Kidney (tissue), 13 donors: ENCODE measurements at regions not wholly inside any gene's neighbourhood (a gene's known extent, or its start where the extent isn't known, plus 50 kb on each side); places are given as distances from the start of the nearest gene placed in this dataset.

ENCODE experiments used
- DNase-seq, 5 donors: peaks; one replicate each; pipeline ENCODE4 v3.0.0-alpha.2; 2013 to 2020
- FAIRE-seq: peaks from 2 replicates; lab custom pipeline; 2012; peaks lifted over from hg19 to GRCh38; lab: Jason Lieb, UNC
- H3K27ac ChIP-seq, 2 donors: one replicate each; pipeline ENCODE4 v1.7.0; 2013; ENCODE audit warnings: low read depth in 2 of 2, low read length in 2 of 2, inconsistent platforms in 1 of 2
- H3K27me3 ChIP-seq: one replicate; pipeline ENCODE4 v1.7.1; 2013; ENCODE audit warnings: low read length, inconsistent platforms; ENCODE audit not compliant: control insufficient read depth, insufficient read depth
- H3K36me3 ChIP-seq, 3 donors: one replicate each; pipeline versions ENCODE4 v1.7.0 to v1.7.1; 2013; ENCODE audit warnings: low read length in 3 of 3, control low read depth in 1 of 3, inconsistent platforms in 1 of 3; ENCODE audit not compliant: insufficient read depth in 3 of 3, control insufficient read depth in 2 of 3
- H3K4me1 ChIP-seq, 3 donors: one replicate each; pipeline versions ENCODE4 v1.7.0 to v1.7.1; 2013; ENCODE audit warnings: low read length in 3 of 3, inconsistent platforms in 1 of 3, low read depth in 1 of 3; ENCODE audit not compliant: control insufficient read depth in 2 of 3, insufficient read depth in 2 of 3
- H3K4me3 ChIP-seq, 3 donors: one replicate each; pipeline versions ENCODE4 v1.7.0 to v1.8.1; 2013; ENCODE audit warnings: low read length in 3 of 3, control low read depth in 1 of 3, inconsistent platforms in 1 of 3
- H3K9ac ChIP-seq, 3 donors: one replicate each; pipeline versions ENCODE4 v1.7.0 to v1.7.1; 2013; ENCODE audit warnings: low read length in 3 of 3, control low read depth in 1 of 3, inconsistent platforms in 1 of 3
- H3K9me3 ChIP-seq, 3 donors: one replicate each; pipeline versions ENCODE4 v1.7.0 to v1.7.1; 2013; ENCODE audit warnings: low read length in 3 of 3, control low read depth in 1 of 3, inconsistent platforms in 1 of 3; ENCODE audit not compliant: control insufficient read depth in 2 of 3, insufficient read depth in 1 of 3
- intact Hi-C: fragments of 100-400 bp; cut with DNase I; formaldehyde crosslinking; loops from one replicate; pipeline ENCODE4 v1.11.1; 2022
- TF ChIP-seq, protein P1 (sequence below): IDR thresholded peaks from 3 replicates; pipeline ENCODE4 v1.5.1; 2012; ENCODE audit warnings: mild to moderate bottlenecking, moderate library complexity, borderline replicate concordance; ENCODE audit not compliant: insufficient read depth; ENCODE audit errors: extremely low read depth
- donor health status: control.
- donor health status: control.
- donor health status: control.
- donor health status: control.
- donor health status: control.
- donor health status: DM: yes; HTN: yes; CAD: no.
- donor health status: Normal renal cell carcinoma (clear cell type).

DNA sequence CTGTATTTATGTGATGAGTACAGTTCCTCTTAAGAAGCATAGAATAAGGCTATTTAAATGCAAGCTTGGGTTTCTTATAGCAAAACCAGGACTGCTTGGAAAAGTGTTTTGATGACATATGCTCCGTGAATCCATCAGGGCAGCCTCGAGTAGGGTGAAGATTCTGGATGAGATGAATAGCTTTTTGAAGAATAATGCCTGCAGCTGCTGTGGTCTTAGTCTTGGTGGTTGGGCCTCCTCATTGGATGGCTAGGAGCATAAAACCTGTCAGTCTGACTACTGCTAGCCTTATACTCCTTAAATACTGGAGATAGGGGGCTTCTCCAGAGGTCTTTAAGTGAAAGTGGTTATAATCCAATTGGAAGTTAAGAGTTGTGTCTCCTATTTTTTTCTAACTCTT is 704.3 kb downstream of the FGF9 start:
- no peak overlapping the region for H3K4me3 ChIP-seq
- FAIRE-seq: no peak
- DNase-seq: no peak
- no peaks in the 10 kb centered on the region for H3K27me3 ChIP-seq
- no peak overlapping the region for H3K9ac ChIP-seq
- no peaks in the 10 kb centered on the region for H3K36me3 ChIP-seq
- peaks cover 0 to 4% (median 2%) of the 10 kb centered on the region in 3 donors for H3K9me3 ChIP-seq
- no peak overlapping the region for H3K27ac ChIP-seq
- TF ChIP-seq, protein P1, sequence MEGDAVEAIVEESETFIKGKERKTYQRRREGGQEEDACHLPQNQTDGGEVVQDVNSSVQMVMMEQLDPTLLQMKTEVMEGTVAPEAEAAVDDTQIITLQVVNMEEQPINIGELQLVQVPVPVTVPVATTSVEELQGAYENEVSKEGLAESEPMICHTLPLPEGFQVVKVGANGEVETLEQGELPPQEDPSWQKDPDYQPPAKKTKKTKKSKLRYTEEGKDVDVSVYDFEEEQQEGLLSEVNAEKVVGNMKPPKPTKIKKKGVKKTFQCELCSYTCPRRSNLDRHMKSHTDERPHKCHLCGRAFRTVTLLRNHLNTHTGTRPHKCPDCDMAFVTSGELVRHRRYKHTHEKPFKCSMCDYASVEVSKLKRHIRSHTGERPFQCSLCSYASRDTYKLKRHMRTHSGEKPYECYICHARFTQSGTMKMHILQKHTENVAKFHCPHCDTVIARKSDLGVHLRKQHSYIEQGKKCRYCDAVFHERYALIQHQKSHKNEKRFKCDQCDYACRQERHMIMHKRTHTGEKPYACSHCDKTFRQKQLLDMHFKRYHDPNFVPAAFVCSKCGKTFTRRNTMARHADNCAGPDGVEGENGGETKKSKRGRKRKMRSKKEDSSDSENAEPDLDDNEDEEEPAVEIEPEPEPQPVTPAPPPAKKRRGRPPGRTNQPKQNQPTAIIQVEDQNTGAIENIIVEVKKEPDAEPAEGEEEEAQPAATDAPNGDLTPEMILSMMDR: no peak
- intact Hi-C loops: no loop called here
- H3K4me1 ChIP-seq: no peaks in the 10 kb centered on the region

DNA sequence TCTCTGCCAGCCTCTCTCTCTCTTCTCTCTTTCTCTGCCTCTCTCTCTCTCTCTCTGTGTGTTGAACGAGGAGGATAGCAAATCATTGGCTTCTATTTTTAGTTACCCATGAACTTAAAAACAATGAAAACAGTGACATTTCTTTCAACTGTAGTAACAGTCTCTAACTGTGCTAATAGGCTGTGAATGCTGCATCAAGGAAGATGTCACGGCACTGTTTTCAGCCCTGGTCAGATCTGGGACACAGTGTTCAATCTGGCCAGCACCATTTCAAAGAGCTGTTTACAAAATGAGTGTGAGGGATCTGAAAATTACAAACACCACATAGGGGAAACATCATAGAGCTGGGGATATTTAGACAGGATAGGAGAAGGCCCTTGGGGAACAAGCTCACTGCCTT is 717.0 kb downstream of the FGF9 start:
- Histone ChIP-seq H3K9ac (no peak overlapping the region), H3K27me3 (no peaks in the 10 kb centered on the region), H3K27ac (no peak overlapping the region), H3K4me1 (no peaks in the 10 kb centered on the region), H3K36me3 (no peaks in the 10 kb centered on the region), H3K4me3 (no peak overlapping the region), H3K9me3 (no peaks in the 10 kb centered on the region)
- FAIRE-seq (no peak), DNase-seq (no peak)
- TF ChIP-seq, protein P1: no peak
- intact Hi-C loops: no loop called here

DNA sequence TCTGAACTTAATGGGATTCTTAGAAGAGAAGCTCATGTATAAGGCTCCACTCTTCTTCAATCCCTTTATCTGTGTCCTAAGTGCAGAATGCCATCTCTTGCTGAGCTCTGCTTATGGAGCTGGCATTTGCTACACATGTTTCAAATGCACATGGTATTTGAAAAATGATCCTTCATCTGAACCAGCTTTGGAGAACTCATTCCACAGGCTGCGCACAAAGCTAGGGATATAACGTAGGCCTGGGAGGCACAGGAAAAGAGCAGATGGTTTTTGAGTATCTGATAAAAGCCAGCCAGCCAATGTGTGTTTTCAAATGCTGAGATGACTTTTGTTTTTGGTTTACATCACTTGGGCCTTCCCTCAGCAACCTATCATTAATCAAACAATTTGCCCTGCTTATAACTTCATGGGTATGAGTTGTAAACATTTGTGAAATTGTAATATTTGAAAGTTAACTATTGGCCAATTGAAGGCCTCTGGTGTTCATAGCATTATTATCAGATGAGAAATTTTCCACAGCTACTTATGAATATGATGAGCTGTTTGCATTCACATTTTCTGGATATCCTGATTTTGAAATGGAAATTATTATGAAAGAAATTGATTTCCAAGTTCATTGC is 729.0 kb downstream of the FGF9 start:
- H3K36me3 ChIP-seq: no peaks in the 10 kb centered on the region
- no peaks in the 10 kb centered on the region for H3K4me1 ChIP-seq
- no peak overlapping the region for H3K4me3 ChIP-seq
- intact Hi-C loops: no loop called here
- no peak overlapping the region for H3K27ac ChIP-seq
- DNase-seq: no peak
- TF ChIP-seq, protein P1: no peak
- no peak for FAIRE-seq
- no peaks in the 10 kb centered on the region for H3K27me3 ChIP-seq
- H3K9me3 ChIP-seq: no peaks in the 10 kb centered on the region
- H3K9ac ChIP-seq: no peak overlapping the region

DNA sequence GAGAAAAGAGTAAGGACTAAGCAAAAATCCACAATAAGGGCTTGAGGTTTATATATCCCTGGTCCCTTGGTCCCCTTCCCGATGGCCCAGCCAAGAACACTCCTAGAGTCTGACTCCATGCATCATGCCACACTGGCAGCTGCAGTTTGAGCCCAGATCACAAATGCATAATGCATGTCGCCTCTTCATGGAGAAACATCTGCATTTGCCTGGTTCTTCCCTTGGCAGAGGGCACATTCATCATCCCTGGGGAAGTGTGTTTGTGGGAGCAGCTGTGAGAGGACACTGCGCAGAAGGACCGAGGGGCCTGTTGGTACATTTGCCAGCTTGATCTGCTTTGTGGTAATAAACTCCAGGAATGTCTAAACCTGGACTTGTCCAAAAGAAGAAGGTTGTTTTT is 731.8 kb downstream of the FGF9 start:
- DNase-seq (no peak), FAIRE-seq (no peak)
- no peak overlapping the region for H3K27ac ChIP-seq
- no peaks in the 10 kb centered on the region for H3K27me3 ChIP-seq
- H3K9me3 ChIP-seq: no peaks in the 10 kb centered on the region
- H3K36me3 ChIP-seq: no peaks in the 10 kb centered on the region
- intact Hi-C loops: no loop called here
- no peak overlapping the region for H3K9ac ChIP-seq
- TF ChIP-seq, protein P1: no peak
- no peaks in the 10 kb centered on the region for H3K4me1 ChIP-seq
- no peak overlapping the region for H3K4me3 ChIP-seq
